ENCODE measurements at regions not wholly inside any gene's neighbourhood (a gene's known extent, or its start where the extent isn't known, plus 50 kb on each side); places are given as distances from the start of the nearest gene placed in this dataset.

- Histone ChIP-seq H3K4me2 (ENCODE audit: low read length) (no peak overlapping the region), H3K4me3 (ENCODE audit: low read length) (no peak overlapping the region), H2AFZ (ENCODE audit: low read depth, low read length) (no peak overlapping the region), H3K4me1 (ENCODE audit: low read length) (no peaks in the 10 kb centered on the region), H3K9me3 (ENCODE audit: insufficient read depth, low read length) (no peaks in the 10 kb centered on the region), H3K79me2 (ENCODE audit: low read length) (no peaks in the 10 kb centered on the region), H3K9ac (ENCODE audit: low read length) (no peak overlapping the region), H3K27me3 (ENCODE audit: low read depth, low read length) (no peaks in the 10 kb centered on the region), H3K27ac (ENCODE audit: low read length) (no peak overlapping the region), H4K20me1 (ENCODE audit: insufficient read depth, low read length) (no peaks in the 10 kb centered on the region), H3K36me3 (replicated peaks; ENCODE audit: low read depth, low read length) (no peaks in the 10 kb centered on the region)
- no peak for TF ChIP-seq CTCF (IDR thresholded peaks at IDR 0.05; ENCODE audit: low read depth, low read length)
- TF ChIP-seq EZH2phosphoT487 (IDR thresholded peaks at IDR 0.05; ENCODE audit: low read depth), result no peak
Measured at GRCh38 chr20:11443382-11444119, 474.1 kb upstream of the BTBD3 start.

- Histone ChIP-seq H4K20me1 (ENCODE audit: insufficient read depth, low read length) (no peaks in the 10 kb centered on the region), H2AFZ (ENCODE audit: low read depth, low read length) (no peak overlapping the region), H3K27ac (ENCODE audit: low read length) (no peak overlapping the region), H3K9ac (ENCODE audit: low read length) (no peak overlapping the region), H3K4me2 (ENCODE audit: low read length) (no peak overlapping the region), H3K79me2 (ENCODE audit: low read length) (no peaks in the 10 kb centered on the region), H3K27me3 (ENCODE audit: low read depth, low read length) (no peaks in the 10 kb centered on the region), H3K36me3 (replicated peaks; ENCODE audit: low read depth, low read length) (no peaks in the 10 kb centered on the region), H3K4me3 (ENCODE audit: low read length) (no peak overlapping the region), H3K9me3 (ENCODE audit: insufficient read depth, low read length) (no peaks in the 10 kb centered on the region), H3K4me1 (ENCODE audit: low read length) (no peaks in the 10 kb centered on the region)
- TF ChIP-seq CTCF (IDR thresholded peaks at IDR 0.05; ENCODE audit: low read depth, low read length), result no peak
Measured at GRCh38 chr20:11445161-11445560, 472.5 kb upstream of the BTBD3 start.

GRCh38 chr20:11445891-11446290, 471.8 kb upstream of the BTBD3 start:
- TF ChIP-seq CTCF (IDR thresholded peaks at IDR 0.05; ENCODE audit: low read depth, low read length), result no peak
- no peak for TF ChIP-seq EZH2phosphoT487 (IDR thresholded peaks at IDR 0.05; ENCODE audit: low read depth)
- Histone ChIP-seq H3K9me3 (ENCODE audit: insufficient read depth, low read length) (no peaks in the 10 kb centered on the region), H3K4me2 (ENCODE audit: low read length) (no peak overlapping the region), H3K27ac (ENCODE audit: low read length) (no peak overlapping the region), H2AFZ (ENCODE audit: low read depth, low read length) (no peak overlapping the region), H3K4me3 (ENCODE audit: low read length) (no peak overlapping the region), H3K79me2 (ENCODE audit: low read length) (no peaks in the 10 kb centered on the region), H3K36me3 (replicated peaks; ENCODE audit: low read depth, low read length) (no peaks in the 10 kb centered on the region), H4K20me1 (ENCODE audit: insufficient read depth, low read length) (no peaks in the 10 kb centered on the region), H3K27me3 (ENCODE audit: low read depth, low read length) (no peaks in the 10 kb centered on the region), H3K4me1 (ENCODE audit: low read length) (no peaks in the 10 kb centered on the region), H3K9ac (ENCODE audit: low read length) (no peak overlapping the region)

GRCh38 chr20:11447371-11448100, 470.2 kb upstream of the BTBD3 start:
- Histone ChIP-seq H3K27ac (ENCODE audit: low read length) (no peak overlapping the region), H3K4me1 (ENCODE audit: low read length) (no peaks in the 10 kb centered on the region), H2AFZ (ENCODE audit: low read depth, low read length) (no peak overlapping the region), H3K9me3 (ENCODE audit: insufficient read depth, low read length) (no peaks in the 10 kb centered on the region), H3K4me3 (ENCODE audit: low read length) (no peak overlapping the region), H3K79me2 (ENCODE audit: low read length) (no peaks in the 10 kb centered on the region), H3K27me3 (ENCODE audit: low read depth, low read length) (no peaks in the 10 kb centered on the region), H3K9ac (ENCODE audit: low read length) (no peak overlapping the region), H3K4me2 (ENCODE audit: low read length) (no peak overlapping the region), H4K20me1 (ENCODE audit: insufficient read depth, low read length) (no peaks in the 10 kb centered on the region), H3K36me3 (replicated peaks; ENCODE audit: low read depth, low read length) (no peaks in the 10 kb centered on the region)
- TF ChIP-seq CTCF (IDR thresholded peaks at IDR 0.05; ENCODE audit: low read depth, low read length), result no peak
- TF ChIP-seq EZH2phosphoT487 (IDR thresholded peaks at IDR 0.05; ENCODE audit: low read depth), result no peak

Data from OCI-LY3 (cell line).